ENCODE measurements at regions not wholly inside any gene's neighbourhood (a gene's known extent, or its start where the extent isn't known, plus 50 kb on each side); places are given as distances from the start of the nearest gene placed in this dataset.

- no peak for TF ChIP-seq CTCF (IDR thresholded peaks at IDR 0.05; ENCODE audit: borderline replicate concordance, control extremely low read depth, extremely low read depth, insufficient read depth, missing control alignments)
- DNase-seq (ENCODE audit: low spot score) = no peak
- in situ Hi-C loops (cut with MboI; ENCODE audit: low sequenced_read_pairs, unreplicated experiment) = loop anchor here (25.0 kb wide), 1 partner anchor 529 kb away; no protein-coding TSS in a partner anchor
Measured at GRCh38 chr1:181416268-181416860, 67.0 kb upstream of the CACNA1E start.

GRCh38 chr1:181417915-181418314 is 65.4 kb upstream of the CACNA1E start:
- TF ChIP-seq CTCF (IDR thresholded peaks at IDR 0.05; ENCODE audit: borderline replicate concordance, control extremely low read depth, extremely low read depth, insufficient read depth, missing control alignments) = no peak
- DNase-seq (ENCODE audit: low spot score) = no peak
- in situ Hi-C loops (cut with MboI; ENCODE audit: low sequenced_read_pairs, unreplicated experiment) = loop anchor here (25.0 kb wide), 1 partner anchor 531 kb away; no protein-coding TSS in a partner anchor

GRCh38 chr1:181423301-181423918 is 59.9 kb upstream of the CACNA1E start:
- peak; percentile 57 for DNase-seq (ENCODE audit: low spot score)
- TF ChIP-seq CTCF (IDR thresholded peaks at IDR 0.05; ENCODE audit: borderline replicate concordance, control extremely low read depth, extremely low read depth, insufficient read depth, missing control alignments) = peak; percentile 58
- in situ Hi-C loops (cut with MboI; ENCODE audit: low sequenced_read_pairs, unreplicated experiment) = loop anchor here (5.0 to 25.0 kb wide), 2 partner anchors 236 to 536 kb away; no protein-coding TSS in a partner anchor

- peak; percentile 70 for DNase-seq (ENCODE audit: low spot score)
- in situ Hi-C loops (cut with MboI; ENCODE audit: low sequenced_read_pairs, unreplicated experiment) = loop anchor here (5.0 to 25.0 kb wide), 2 partner anchors 238 to 538 kb away; no protein-coding TSS in a partner anchor
- peak; percentile 95 for TF ChIP-seq CTCF (IDR thresholded peaks at IDR 0.05; ENCODE audit: borderline replicate concordance, control extremely low read depth, extremely low read depth, insufficient read depth, missing control alignments)
Measured at GRCh38 chr1:181424786-181425403, 58.4 kb upstream of the CACNA1E start.

- TF ChIP-seq CTCF (IDR thresholded peaks at IDR 0.05; ENCODE audit: borderline replicate concordance, control extremely low read depth, extremely low read depth, insufficient read depth, missing control alignments) = no peak
- in situ Hi-C loops (cut with MboI; ENCODE audit: low sequenced_read_pairs, unreplicated experiment) = no loop called here
- no peak for DNase-seq (ENCODE audit: low spot score)
Measured at GRCh38 chr1:181425566-181425965, 57.8 kb upstream of the CACNA1E start.

GRCh38 chr1:181429462-181429861 is 53.9 kb upstream of the CACNA1E start:
- no peak for TF ChIP-seq CTCF (IDR thresholded peaks at IDR 0.05; ENCODE audit: borderline replicate concordance, control extremely low read depth, extremely low read depth, insufficient read depth, missing control alignments)
- in situ Hi-C loops (cut with MboI; ENCODE audit: low sequenced_read_pairs, unreplicated experiment) = no loop called here
- DNase-seq (ENCODE audit: low spot score) = no peak

All from GM13976 (cell line).